WTC11 (cell line): ENCODE measurements at regions not wholly inside any gene's neighbourhood (a gene's known extent, or its start where the extent isn't known, plus 50 kb on each side); places are given as distances from the start of the nearest gene placed in this dataset.

Experiments used
- MAX ChIP-seq: sonication (generic); formaldehyde crosslinking; IDR thresholded peaks from 2 replicates; pipeline ENCODE4 v1.8.0; 2022; ENCODE audit warnings: mild to moderate bottlenecking, missing genetic modification reagents
- NR2C2 ChIP-seq: sonication (generic); formaldehyde crosslinking; IDR thresholded peaks from 2 replicates; pipeline ENCODE4 v1.8.0; 2022; ENCODE audit warnings: mild to moderate bottlenecking, missing genetic modification reagents
- PREB ChIP-seq: sonication (generic); formaldehyde crosslinking; IDR thresholded peaks from 2 replicates; pipeline ENCODE4 v1.8.1; 2022; ENCODE audit warnings: mild to moderate bottlenecking, missing genetic modification reagents, moderate library complexity, borderline replicate concordance
- SMAD3 ChIP-seq: sonication (generic); formaldehyde crosslinking; IDR thresholded peaks from 2 replicates; pipeline ENCODE4 v1.8.0; 2022; ENCODE audit warnings: missing genetic modification reagents, mild to moderate bottlenecking, borderline replicate concordance
- SMAD4 ChIP-seq: sonication (generic); formaldehyde crosslinking; IDR thresholded peaks from 2 replicates; pipeline ENCODE4 v1.8.0; 2022; ENCODE audit warnings: mild to moderate bottlenecking, missing genetic modification reagents
- USF1 ChIP-seq: sonication (generic); formaldehyde crosslinking; IDR thresholded peaks from 2 replicates; pipeline ENCODE4 v1.8.0; 2022; ENCODE audit warnings: mild to moderate bottlenecking, missing genetic modification reagents
- USF2 ChIP-seq: sonication (generic); formaldehyde crosslinking; IDR thresholded peaks from 2 replicates; pipeline ENCODE4 v1.8.1; 2023; ENCODE audit warnings: mild to moderate bottlenecking, missing genetic modification reagents, moderate library complexity
- ZBTB21 ChIP-seq: sonication (generic); formaldehyde crosslinking; IDR thresholded peaks from 2 replicates; pipeline ENCODE4 v1.8.1; 2023; ENCODE audit warnings: mild to moderate bottlenecking, missing genetic modification reagents, borderline replicate concordance
- ZBTB43 ChIP-seq: sonication (generic); formaldehyde crosslinking; IDR thresholded peaks from 2 replicates; pipeline ENCODE4 v1.8.1; 2023; ENCODE audit warnings: mild to moderate bottlenecking, missing genetic modification reagents

GRCh38 chr14:87097015-87097414 lies 896.0 kb downstream of the GALC start:
- TF ChIP-seq SMAD3 (CRISPR knock-in tag): no peak
- no peak for TF ChIP-seq USF1 (CRISPR knock-in tag)
- TF ChIP-seq MAX (CRISPR knock-in tag): no peak
- no peak for TF ChIP-seq USF2
- TF ChIP-seq SMAD4 (CRISPR knock-in tag): no peak
- no peak for TF ChIP-seq ZBTB21 (CRISPR knock-in tag)
- no peak for TF ChIP-seq ZBTB43 (CRISPR knock-in tag)
- TF ChIP-seq PREB (CRISPR knock-in tag): no peak
- TF ChIP-seq NR2C2 (CRISPR knock-in tag): no peak
